Adrenal gland (tissue), 9 donors: ENCODE measurements at regions not wholly inside any gene's neighbourhood (a gene's known extent, or its start where the extent isn't known, plus 50 kb on each side); places are given as distances from the start of the nearest gene placed in this dataset.

Experiments
- DNase-seq, 7 donors: peaks; one replicate each; pipeline ENCODE4 v3.0.0-alpha.2; 2019 to 2020
- H3K27ac ChIP-seq, 5 donors: fragments of 200-600 bp; sonication (generic) in 4 of 5; 1 replicate in 3 of 5; 2 replicates in 2 of 5; pipeline versions ENCODE4 v1.5.1 to v1.8.0; 2016 to 2020; ENCODE audit warnings: mild to moderate bottlenecking in 1 of 5
- H3K27me3 ChIP-seq: fragments of 200-600 bp; 2 replicates; pipeline ENCODE4 v1.8.0; 2021
- H3K36me3 ChIP-seq, 2 donors: fragments of 200-600 bp; replicated peaks in 1 of 2; 1 replicate in 1 of 2; 2 replicates in 1 of 2; pipeline versions ENCODE4 v1.5.1 to v1.8.0; 2018 to 2022
- H3K4me1 ChIP-seq, 2 donors: fragments of 200-600 bp; replicated peaks in 1 of 2; 1 replicate in 1 of 2; 2 replicates in 1 of 2; pipeline versions ENCODE4 v1.5.1 to v1.8.0; 2018 to 2021
- H3K4me3 ChIP-seq, 4 donors: fragments of 200-600 bp; sonication (generic) in 3 of 4; one replicate each; pipeline ENCODE4 v1.5.1; 2016 to 2018
- H3K9me3 ChIP-seq, 3 donors: fragments of 200-600 bp; sonication (generic) in 1 of 3; replicated peaks in 1 of 3; 1 replicate in 2 of 3; 2 replicates in 1 of 3; pipeline versions ENCODE4 v1.5.1 to v1.8.0; 2016 to 2021
- CTCF ChIP-seq, 6 experiments: fragments of 450-650 bp in 4 of 6; fragments of 200-600 bp in 2 of 6; sonication (generic) in 1 of 6; IDR thresholded peaks; 1 replicate in 5 of 6; 2 replicates in 1 of 6; pipeline versions ENCODE4 v1.5.1 to v1.8.0; 2016 to 2021; ENCODE audit warnings: antibody characterized with exemption in 6 of 6, mild to moderate bottlenecking in 2 of 6, moderate library complexity in 1 of 6
- POLR2A ChIP-seq, 2 donors: fragments of 450-650 bp; IDR thresholded peaks; one replicate each; pipeline ENCODE4 v1.6.1; 2017; ENCODE audit warnings: antibody characterized with exemption in 2 of 2, mild to moderate bottlenecking in 2 of 2, moderate library complexity in 1 of 2
- WGBS, 4 donors: extraction: QIAGEN DNeasy Blood & Tissue Kit in 2 of 4; methylation state at CpG; one replicate each; pipeline versions ENCODE4 v1.1.5 to v1.1.7; 2013 to 2017; 5-methylcytosine and 5-hydroxymethylcytosine counted together
- intact Hi-C, 2 donors: fragments of 100-400 bp; cut with DNase I; formaldehyde crosslinking; loops; one replicate each; pipeline versions ENCODE4 v1.14.1 to v1.15.0; 2022 to 2023
- donor health status: healthy with polysubstance abuse.
- donor health status: Bipolar disorder and iron deficiency.
- donor health status: DM: yes; HTN: yes; CAD: no.
- donor health status: DM: no; HTN: no; CAD: no.
- donor health status: DM: no; HTN: no; CAD: no.

- TF ChIP-seq POLR2A (IDR thresholded peaks at IDR 0.05), result no peak
- TF ChIP-seq CTCF (IDR thresholded peaks at IDR 0.05), result no peak
- WGBS, 4 donors, result 70 to 90% (median 88%) methylated on average over 1 of the region's 1 CpG
- intact Hi-C loops, result no loop called here
- Histone ChIP-seq H3K4me3 (no peak overlapping the region), H3K27ac (no peak overlapping the region), H3K36me3 (no peaks in the 10 kb centered on the region), H3K9me3 (no peaks in the 10 kb centered on the region), H3K4me1 (no peaks in the 10 kb centered on the region), H3K27me3 (no peaks in the 10 kb centered on the region)
- DNase-seq, result no peak
Measured at GRCh38 chr6:145189836-145190235, 545.5 kb downstream of the EPM2A start.

GRCh38 chr6:145194389-145194788, 540.9 kb downstream of the EPM2A start:
- 83 to 89% (median 86%) methylated on average over 3 of the region's 3 CpGs for WGBS, 4 donors
- intact Hi-C loops, result no loop called here

GRCh38 chr6:145199961-145200360, 535.4 kb downstream of the EPM2A start:
- 43 to 58% (median 54%) methylated on average over 1 of the region's 1 CpG for WGBS, 4 donors
- TF ChIP-seq CTCF (IDR thresholded peaks at IDR 0.05) (no peak), POLR2A (IDR thresholded peaks at IDR 0.05) (no peak)
- intact Hi-C loops, result no loop called here
- H3K36me3 ChIP-seq, result no peaks in the 10 kb centered on the region
- H3K27me3 ChIP-seq, result no peaks in the 10 kb centered on the region
- no peak overlapping the region for H3K4me3 ChIP-seq
- H3K27ac ChIP-seq, result no peak overlapping the region
- H3K4me1 ChIP-seq, result peaks cover 11 to 14% of the 10 kb centered on the region in 2 donors
- DNase-seq, result no peak
- H3K9me3 ChIP-seq, result no peaks in the 10 kb centered on the region

More at GRCh38 chr6:145194389-145194788, 540.9 kb downstream of the EPM2A start:
- no peaks in the 10 kb centered on the region for H3K36me3 ChIP-seq
- DNase-seq, result no peak
- H3K4me3 ChIP-seq, result no peak overlapping the region
- TF ChIP-seq POLR2A (IDR thresholded peaks at IDR 0.05) (no peak), CTCF (IDR thresholded peaks at IDR 0.05) (no peak)
- no peaks in the 10 kb centered on the region for H3K9me3 ChIP-seq
- no peaks in the 10 kb centered on the region for H3K27me3 ChIP-seq
- H3K27ac ChIP-seq, result no peak overlapping the region
- no peaks in the 10 kb centered on the region for H3K4me1 ChIP-seq

GRCh38 chr6:145204301-145204700, 531.0 kb downstream of the EPM2A start:
- 15 to 25% (median 24%) methylated on average over 2 of the region's 2 CpGs for WGBS, 4 donors
- Histone ChIP-seq H3K4me1 (peaks cover 25 to 29% of the 10 kb centered on the region in 2 donors), H3K4me3 (no peak overlapping the region), H3K27me3 (no peaks in the 10 kb centered on the region), H3K9me3 (no peaks in the 10 kb centered on the region), H3K36me3 (no peaks in the 10 kb centered on the region), H3K27ac (peak overlapping the region in 4 of 5 donors; percentile 36 to 69 (median 60))
- no peak for TF ChIP-seq CTCF (IDR thresholded peaks at IDR 0.05)
- no peak for TF ChIP-seq POLR2A (IDR thresholded peaks at IDR 0.05)
- peak in 3 of 7 donors; percentile 9 to 52 (median 27) for DNase-seq
- intact Hi-C loops, result no loop called here
